Neural cell (in vitro differentiated cells): ENCODE measurements at regions not wholly inside any gene's neighbourhood (a gene's known extent, or its start where the extent isn't known, plus 50 kb on each side); places are given as distances from the start of the nearest gene placed in this dataset.

Source experiments
- H2AFZ ChIP-seq: fragments of 200-600, 300-800 bp; sonication (generic), shearing (Covaris generic); 2 replicates; pipeline ENCODE4 v1.6.0; 2014; ENCODE audit warnings: low read depth, mild to moderate bottlenecking, antibody characterized with exemption, low read length, moderate library complexity
- H3F3A ChIP-seq: fragments of 200-600 bp; shearing (Covaris generic); 2 replicates; pipeline ENCODE4 v1.6.1; 2016; ENCODE audit warnings: mild to moderate bottlenecking, moderate library complexity, mixed read lengths, antibody characterized with exemption, low read length; ENCODE audit not compliant: insufficient read depth, poor library complexity, severe bottlenecking
- H3K27ac ChIP-seq: fragments of 200-600, 300-800 bp; sonication (generic), shearing (Covaris generic); 2 replicates; pipeline ENCODE4 v1.5.1; 2014; ENCODE audit warnings: mild to moderate bottlenecking, low read length, moderate library complexity
- H3K27me3 ChIP-seq: fragments of 300-800, 200-600 bp; sonication (generic), shearing (Covaris generic); 2 replicates; pipeline ENCODE4 v1.6.0; 2014; ENCODE audit warnings: mild to moderate bottlenecking, low read depth, low read length, moderate library complexity; ENCODE audit not compliant: insufficient read depth
- H3K36me3 ChIP-seq: fragments of 300-800, 200-600 bp; sonication (generic), shearing (Covaris generic); 2 replicates; pipeline ENCODE4 v1.5.1; 2014; ENCODE audit warnings: mild to moderate bottlenecking, antibody characterized with exemption, low read length, moderate library complexity; ENCODE audit not compliant: insufficient read depth
- H3K4me2 ChIP-seq: fragments of 300-800, 200-600 bp; sonication (generic), shearing (Covaris generic); 2 replicates; pipeline ENCODE4 v1.6.0; 2014; ENCODE audit warnings: mild to moderate bottlenecking, low read length
- H3K4me3 ChIP-seq: fragments of 300-800, 200-600 bp; sonication (generic), shearing (Covaris generic); 2 replicates; pipeline ENCODE4 v1.5.1; 2014; ENCODE audit warnings: mild to moderate bottlenecking, low read length, moderate library complexity
- H3K79me2 ChIP-seq: fragments of 200-600 bp; shearing (Covaris generic); replicated peaks from 2 replicates; pipeline ENCODE4 v1.6.0; 2014; ENCODE audit warnings: mild to moderate bottlenecking, low read length, moderate library complexity; ENCODE audit not compliant: insufficient read depth
- H3K9ac ChIP-seq: fragments of 300-800, 200-600 bp; sonication (generic), shearing (Covaris generic); 2 replicates; pipeline ENCODE4 v1.6.1; 2016; ENCODE audit warnings: mild to moderate bottlenecking, low read length, mixed read lengths
- H3K9me2 ChIP-seq: fragments of 200-600 bp; shearing (Covaris generic); 2 replicates; pipeline ENCODE4 v1.6.1; 2016; ENCODE audit warnings: mild to moderate bottlenecking, low read length, mixed read lengths; ENCODE audit not compliant: insufficient read depth
- H3K9me3 ChIP-seq: fragments of 200-600, 300-800 bp; sonication (generic), shearing (Covaris generic); 2 replicates; pipeline ENCODE4 v1.6.1; 2016; ENCODE audit warnings: mild to moderate bottlenecking, mixed run types, low read length, moderate library complexity, mixed read lengths
- H4K20me1 ChIP-seq: fragments of 200-600 bp; shearing (Covaris generic); 2 replicates; pipeline ENCODE4 v1.6.1; 2016; ENCODE audit warnings: mild to moderate bottlenecking, mixed run types; ENCODE audit not compliant: insufficient read depth
- CTCF ChIP-seq: fragments of 450-650 bp; IDR thresholded peaks from 2 replicates; pipeline ENCODE4 v1.5.1; 2014; ENCODE audit warnings: antibody characterized with exemption, mild to moderate bottlenecking, moderate library complexity; ENCODE audit not compliant: poor library complexity, severe bottlenecking
- EP300 ChIP-seq: fragments of 450-650 bp; conservative IDR thresholded peaks from 2 replicates; pipeline ENCODE4 v1.6.1; 2014; ENCODE audit warnings: antibody characterized with exemption, mild to moderate bottlenecking, moderate library complexity; ENCODE audit not compliant: poor library complexity, severe bottlenecking
- EZH2 ChIP-seq: fragments of 200-600, 300-800 bp; shearing (Covaris generic), sonication (generic); IDR thresholded peaks from 2 replicates; pipeline ENCODE4 v1.6.1; 2014; ENCODE audit warnings: antibody characterized with exemption, low read length, borderline replicate concordance, mild to moderate bottlenecking; ENCODE audit not compliant: insufficient read depth, poor library complexity, severe bottlenecking
- MXI1 ChIP-seq: fragments of 450-650 bp; conservative IDR thresholded peaks from 2 replicates; pipeline ENCODE4 v1.6.1; 2014; ENCODE audit warnings: antibody characterized with exemption, mild to moderate bottlenecking; ENCODE audit not compliant: poor library complexity, severe bottlenecking
- POLR2AphosphoS5 ChIP-seq: IDR thresholded peaks from 2 replicates; pipeline ENCODE4 v1.6.1; 2012
- RAD21 ChIP-seq: fragments of 450-650 bp; conservative IDR thresholded peaks from 2 replicates; pipeline ENCODE4 v1.6.1; 2014; ENCODE audit warnings: antibody characterized with exemption, mild to moderate bottlenecking, moderate library complexity
- SMC3 ChIP-seq: fragments of 450-650 bp; conservative IDR thresholded peaks from 2 replicates; pipeline ENCODE4 v1.6.1; 2014; ENCODE audit warnings: antibody characterized with exemption, mild to moderate bottlenecking, moderate library complexity; ENCODE audit not compliant: poor library complexity
- TAF1 ChIP-seq: IDR thresholded peaks from 2 replicates; pipeline ENCODE4 v1.6.1; 2012; ENCODE audit warnings: low read depth
- TF ChIP-seq, protein P1 (sequence below): IDR thresholded peaks from 2 replicates; pipeline ENCODE4 v1.6.1; 2012; ENCODE audit warnings: borderline replicate concordance

GRCh38 chr21:16176570-16176969 is 446.8 kb downstream of the USP25 start:
- no peak overlapping the region for H3K27ac ChIP-seq
- H3K9me3 ChIP-seq = no peaks in the 10 kb centered on the region
- no peaks in the 10 kb centered on the region for H3K9me2 ChIP-seq
- no peak overlapping the region for H3K9ac ChIP-seq
- no peak overlapping the region for H3K4me3 ChIP-seq
- no peak overlapping the region for H3K4me2 ChIP-seq
- no peaks in the 10 kb centered on the region for H3K36me3 ChIP-seq
- no peaks in the 10 kb centered on the region for H3K79me2 ChIP-seq
- H4K20me1 ChIP-seq = no peaks in the 10 kb centered on the region
- H3K27me3 ChIP-seq = no peaks in the 10 kb centered on the region
- no peaks in the 10 kb centered on the region for H3F3A ChIP-seq
- H2AFZ ChIP-seq = no peak overlapping the region
- TF ChIP-seq POLR2AphosphoS5 (no peak), EP300 (no peak), SMC3 (no peak), CTCF (no peak), MXI1 (no peak), TAF1 (no peak), EZH2 (no peak), RAD21 (no peak)
- TF ChIP-seq, protein P1, sequence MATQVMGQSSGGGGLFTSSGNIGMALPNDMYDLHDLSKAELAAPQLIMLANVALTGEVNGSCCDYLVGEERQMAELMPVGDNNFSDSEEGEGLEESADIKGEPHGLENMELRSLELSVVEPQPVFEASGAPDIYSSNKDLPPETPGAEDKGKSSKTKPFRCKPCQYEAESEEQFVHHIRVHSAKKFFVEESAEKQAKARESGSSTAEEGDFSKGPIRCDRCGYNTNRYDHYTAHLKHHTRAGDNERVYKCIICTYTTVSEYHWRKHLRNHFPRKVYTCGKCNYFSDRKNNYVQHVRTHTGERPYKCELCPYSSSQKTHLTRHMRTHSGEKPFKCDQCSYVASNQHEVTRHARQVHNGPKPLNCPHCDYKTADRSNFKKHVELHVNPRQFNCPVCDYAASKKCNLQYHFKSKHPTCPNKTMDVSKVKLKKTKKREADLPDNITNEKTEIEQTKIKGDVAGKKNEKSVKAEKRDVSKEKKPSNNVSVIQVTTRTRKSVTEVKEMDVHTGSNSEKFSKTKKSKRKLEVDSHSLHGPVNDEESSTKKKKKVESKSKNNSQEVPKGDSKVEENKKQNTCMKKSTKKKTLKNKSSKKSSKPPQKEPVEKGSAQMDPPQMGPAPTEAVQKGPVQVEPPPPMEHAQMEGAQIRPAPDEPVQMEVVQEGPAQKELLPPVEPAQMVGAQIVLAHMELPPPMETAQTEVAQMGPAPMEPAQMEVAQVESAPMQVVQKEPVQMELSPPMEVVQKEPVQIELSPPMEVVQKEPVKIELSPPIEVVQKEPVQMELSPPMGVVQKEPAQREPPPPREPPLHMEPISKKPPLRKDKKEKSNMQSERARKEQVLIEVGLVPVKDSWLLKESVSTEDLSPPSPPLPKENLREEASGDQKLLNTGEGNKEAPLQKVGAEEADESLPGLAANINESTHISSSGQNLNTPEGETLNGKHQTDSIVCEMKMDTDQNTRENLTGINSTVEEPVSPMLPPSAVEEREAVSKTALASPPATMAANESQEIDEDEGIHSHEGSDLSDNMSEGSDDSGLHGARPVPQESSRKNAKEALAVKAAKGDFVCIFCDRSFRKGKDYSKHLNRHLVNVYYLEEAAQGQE = no peak

DNA sequence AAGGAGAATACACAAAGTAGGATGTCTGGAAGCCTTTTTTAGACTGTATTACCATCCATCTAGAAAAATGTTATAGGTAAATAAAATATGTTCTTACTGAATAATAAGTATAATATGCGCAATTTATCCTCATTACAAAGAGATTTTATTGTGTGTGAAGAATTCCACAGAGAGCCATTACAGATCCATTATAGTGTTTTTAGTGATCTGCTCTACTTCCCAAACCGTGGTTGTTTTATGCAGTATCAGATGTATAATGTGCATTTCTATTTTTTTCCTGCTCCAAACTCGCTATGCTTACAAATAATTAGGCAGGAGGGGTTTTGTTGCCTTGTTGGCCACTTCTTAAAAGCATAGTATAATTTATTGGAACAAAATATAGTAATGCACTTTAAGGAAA is 447.8 kb downstream of the USP25 start:
- H3K4me2 ChIP-seq = no peak overlapping the region
- no peaks in the 10 kb centered on the region for H3F3A ChIP-seq
- no peaks in the 10 kb centered on the region for H3K36me3 ChIP-seq
- no peak for TF ChIP-seq RAD21
- no peak for TF ChIP-seq TAF1
- no peak for TF ChIP-seq EZH2
- TF ChIP-seq CTCF = no peak
- no peak overlapping the region for H3K4me3 ChIP-seq
- H3K9ac ChIP-seq = no peak overlapping the region
- no peaks in the 10 kb centered on the region for H3K79me2 ChIP-seq
- no peaks in the 10 kb centered on the region for H3K27me3 ChIP-seq
- H3K9me2 ChIP-seq = no peaks in the 10 kb centered on the region
- no peaks in the 10 kb centered on the region for H4K20me1 ChIP-seq
- no peak overlapping the region for H2AFZ ChIP-seq
- no peak overlapping the region for H3K27ac ChIP-seq
- no peaks in the 10 kb centered on the region for H3K9me3 ChIP-seq
